ENCODE measurements at regions not wholly inside any gene's neighbourhood (a gene's known extent, or its start where the extent isn't known, plus 50 kb on each side); places are given as distances from the start of the nearest gene placed in this dataset.
"Not testable (repeated sequence)": the region's sequence is repeated elsewhere in the genome, so short reads cannot be mapped to it uniquely, and the experiment has no call there.

GRCh38 chr13:82480415-82480814 is 1401.9 kb downstream of the SLITRK1 start:
- peak; percentile 13 for FAIRE-seq

- no peak for FAIRE-seq
Measured at GRCh38 chr13:82477436-82477835, 1404.8 kb downstream of the SLITRK1 start.

- FAIRE-seq: no peak
Measured at GRCh38 chr13:82467626-82468025, 1414.6 kb downstream of the SLITRK1 start.

GRCh38 chr13:82459575-82459974 is 1422.7 kb downstream of the SLITRK1 start:
- not testable (repeated sequence) for FAIRE-seq

GRCh38 chr13:82458169-82458568 is 1424.1 kb downstream of the SLITRK1 start:
- no peak for FAIRE-seq

GRCh38 chr13:82457548-82457947 is 1424.7 kb downstream of the SLITRK1 start:
- not testable (repeated sequence) for FAIRE-seq

GRCh38 chr13:82447416-82448077 is 1434.7 kb downstream of the SLITRK1 start:
- no peak for FAIRE-seq

- no peak for FAIRE-seq
Measured at GRCh38 chr13:82439159-82439904, 1442.9 kb downstream of the SLITRK1 start.

- no peak for FAIRE-seq
Measured at GRCh38 chr13:82438320-82438719, 1444.0 kb downstream of the SLITRK1 start.

GRCh38 chr13:82436099-82436585 is 1446.1 kb downstream of the SLITRK1 start:
- FAIRE-seq: no peak

- FAIRE-seq: no peak
Measured at GRCh38 chr13:82432949-82433348, 1449.3 kb downstream of the SLITRK1 start.

- FAIRE-seq: no peak
Measured at GRCh38 chr13:82412749-82413148, 1469.5 kb downstream of the SLITRK1 start.

GRCh38 chr13:82407321-82407720 is 1475.0 kb downstream of the SLITRK1 start:
- FAIRE-seq: no peak

GRCh38 chr13:82374719-82375118 is 1507.6 kb downstream of the SLITRK1 start:
- no peak for FAIRE-seq

- no peak for FAIRE-seq
Measured at GRCh38 chr13:82370316-82370715, 1512.0 kb downstream of the SLITRK1 start.

- no peak for FAIRE-seq
Measured at GRCh38 chr13:82364525-82364924, 1517.7 kb downstream of the SLITRK1 start.

GRCh38 chr13:82358284-82358683 is 1524.0 kb downstream of the SLITRK1 start:
- no peak for FAIRE-seq

GRCh38 chr13:82356667-82357410 is 1525.4 kb downstream of the SLITRK1 start:
- FAIRE-seq: peak; percentile 92

- FAIRE-seq: no peak
Measured at GRCh38 chr13:82344867-82345266, 1537.4 kb downstream of the SLITRK1 start.

GRCh38 chr13:82341116-82341515 is 1541.2 kb downstream of the SLITRK1 start:
- FAIRE-seq: no peak

GRCh38 chr13:82330499-82330898 is 1551.8 kb downstream of the SLITRK1 start:
- FAIRE-seq: peak; percentile 69

GRCh38 chr13:82323101-82323500 is 1559.2 kb downstream of the SLITRK1 start:
- no peak for FAIRE-seq

- no peak for FAIRE-seq
Measured at GRCh38 chr13:82305588-82305987, 1576.7 kb downstream of the SLITRK1 start.

- FAIRE-seq: no peak
Measured at GRCh38 chr13:82298106-82298505, 1584.2 kb downstream of the SLITRK1 start.
